Left renal cortex interstitium (tissue), 4 donors: ENCODE measurements at regions not wholly inside any gene's neighbourhood (a gene's known extent, or its start where the extent isn't known, plus 50 kb on each side); places are given as distances from the start of the nearest gene placed in this dataset.

Experiments
- DNase-seq, 4 donors: peaks; one replicate each; pipeline ENCODE4 v3.0.0-alpha.2; 2013; ENCODE audit warnings: low read depth in 4 of 4, low spot score in 2 of 4, missing footprints in 1 of 4

GRCh38 chr17:36861531-36861930 is 75.7 kb upstream of the LHX1 start:
- DNase-seq = no peak

GRCh38 chr17:36862116-36862920 is 75.0 kb upstream of the LHX1 start:
- DNase-seq = no peak

GRCh38 chr17:36863131-36863530 is 74.1 kb upstream of the LHX1 start:
- DNase-seq = no peak

GRCh38 chr17:36863676-36864612 is 73.3 kb upstream of the LHX1 start:
- DNase-seq = no peak

- no peak for DNase-seq
Observed at GRCh38 chr17:36864827-36865430, 72.3 kb upstream of the LHX1 start.

- DNase-seq = no peak
Observed at GRCh38 chr17:36867716-36868341, 69.4 kb upstream of the LHX1 start.

- DNase-seq = no peak
Observed at GRCh38 chr17:36868777-36869176, 68.5 kb upstream of the LHX1 start.

GRCh38 chr17:36869441-36869840 is 67.8 kb upstream of the LHX1 start:
- no peak for DNase-seq

GRCh38 chr17:36869856-36870719 is 67.2 kb upstream of the LHX1 start:
- no peak for DNase-seq

GRCh38 chr17:36870720-36870999 is 66.6 kb upstream of the LHX1 start:
- no peak for DNase-seq

GRCh38 chr17:36875698-36876293 is 61.5 kb upstream of the LHX1 start:
- DNase-seq = no peak

- no peak for DNase-seq
Observed at GRCh38 chr17:36876966-36877365, 60.3 kb upstream of the LHX1 start.

- DNase-seq = no peak
Observed at GRCh38 chr17:36877771-36878170, 59.5 kb upstream of the LHX1 start.

GRCh38 chr17:36878216-36878615 is 59.1 kb upstream of the LHX1 start:
- DNase-seq = no peak

GRCh38 chr17:36879027-36879426 is 58.2 kb upstream of the LHX1 start:
- no peak for DNase-seq

- no peak for DNase-seq
Observed at GRCh38 chr17:36879624-36880131, 57.6 kb upstream of the LHX1 start.

GRCh38 chr17:36880268-36880905 is 56.9 kb upstream of the LHX1 start:
- no peak for DNase-seq

GRCh38 chr17:36881323-36881722 is 56.0 kb upstream of the LHX1 start:
- no peak for DNase-seq
